HEK293 (cell line): ENCODE measurements at regions not wholly inside any gene's neighbourhood (a gene's known extent, or its start where the extent isn't known, plus 50 kb on each side); places are given as distances from the start of the nearest gene placed in this dataset.
"Not testable (repeated sequence)": the region's sequence is repeated elsewhere in the genome, so short reads cannot be mapped to it uniquely, and the experiment has no call there.

Source experiments
- CTCF ChIA-PET: fragments of 350-600 bp; formaldehyde crosslinking; extraction: SDS; loops from one replicate; lab custom pipeline; 2021; ENCODE audit warnings: antibody characterized with exemption; lab: Yijun Ruan, JAX
- POLR2A ChIA-PET: fragments of 300-600 bp; formaldehyde crosslinking; extraction: SDS; loops from one replicate; lab custom pipeline; 2020; ENCODE audit warnings: antibody characterized with exemption, inconsistent platforms; lab: Yijun Ruan, JAX
- H3K27ac ChIP-seq: fragments of 200-500 bp; sonication (Bioruptor generic); 2 replicates; pipeline ENCODE4 v1.5.1; 2014; ENCODE audit warnings: low read depth, low read length, control low read depth, inconsistent platforms; ENCODE audit errors: extremely low read depth
- H3K36me3 ChIP-seq, 2 experiments: fragments of 200-500 bp in 1 of 2; sonication (Bioruptor generic) in 1 of 2; 1 replicate in 1 of 2; 2 replicates in 1 of 2; pipeline ENCODE4 v1.5.1; 2014 to 2017; ENCODE audit warnings: inconsistent platforms in 2 of 2, low read length in 2 of 2; ENCODE audit not compliant: control insufficient read depth in 2 of 2, insufficient read depth in 1 of 2
- H3K4me1 ChIP-seq: fragments of 200-500 bp; sonication (Bioruptor generic); 2 replicates; pipeline ENCODE4 v1.5.1; 2014; ENCODE audit warnings: mild to moderate bottlenecking, low read length, inconsistent platforms; ENCODE audit not compliant: control insufficient read depth, insufficient read depth
- H3K4me3 ChIP-seq: 2 replicates; pipeline ENCODE4 v1.5.1; 2011; ENCODE audit warnings: low read depth, mild to moderate bottlenecking, control low read depth, low read length, moderate library complexity
- H3K9me3 ChIP-seq: fragments of 200-500 bp; sonication (Bioruptor generic); 2 replicates; pipeline ENCODE4 v1.5.1; 2014; ENCODE audit warnings: low read depth, low read length, inconsistent platforms; ENCODE audit not compliant: control insufficient read depth, insufficient read depth

- H3K4me3 ChIP-seq, H3K27ac ChIP-seq, H3K9me3 ChIP-seq, POLR2A ChIA-PET, H3K36me3 ChIP-seq, CTCF ChIA-PET, H3K4me1 ChIP-seq: not testable (repeated sequence)
Measured at GRCh38 chr2:89947208-89947815, 1255.8 kb downstream of the RPIA start.

GRCh38 chr2:89948102-89948501, 1256.6 kb downstream of the RPIA start:
- H3K36me3 ChIP-seq, H3K27ac ChIP-seq, H3K9me3 ChIP-seq, CTCF ChIA-PET, H3K4me1 ChIP-seq, POLR2A ChIA-PET, H3K4me3 ChIP-seq: not testable (repeated sequence)

GRCh38 chr2:89950807-89951206, 1259.3 kb downstream of the RPIA start:
- H3K4me1 ChIP-seq, CTCF ChIA-PET, H3K4me3 ChIP-seq, H3K27ac ChIP-seq, POLR2A ChIA-PET, H3K9me3 ChIP-seq, H3K36me3 ChIP-seq: not testable (repeated sequence)

GRCh38 chr2:89957236-89957635, 1265.8 kb downstream of the RPIA start:
- CTCF ChIA-PET, H3K27ac ChIP-seq, H3K4me3 ChIP-seq, H3K4me1 ChIP-seq, H3K9me3 ChIP-seq, POLR2A ChIA-PET, H3K36me3 ChIP-seq: not testable (repeated sequence)

GRCh38 chr2:89959729-89960378, 1268.4 kb downstream of the RPIA start:
- POLR2A ChIA-PET, H3K27ac ChIP-seq, H3K4me3 ChIP-seq, H3K36me3 ChIP-seq, CTCF ChIA-PET, H3K9me3 ChIP-seq, H3K4me1 ChIP-seq: not testable (repeated sequence)

- POLR2A ChIA-PET, H3K9me3 ChIP-seq, H3K36me3 ChIP-seq, H3K4me1 ChIP-seq, H3K4me3 ChIP-seq, CTCF ChIA-PET, H3K27ac ChIP-seq: not testable (repeated sequence)
Measured at GRCh38 chr2:89960570-89960969, 1269.1 kb downstream of the RPIA start.

- POLR2A ChIA-PET, H3K36me3 ChIP-seq, CTCF ChIA-PET, H3K9me3 ChIP-seq, H3K27ac ChIP-seq, H3K4me3 ChIP-seq, H3K4me1 ChIP-seq: not testable (repeated sequence)
Measured at GRCh38 chr2:89968567-89968966, 1277.1 kb downstream of the RPIA start.

GRCh38 chr2:89969190-89969589, 1277.7 kb downstream of the RPIA start:
- H3K27ac ChIP-seq, CTCF ChIA-PET, POLR2A ChIA-PET: not testable (repeated sequence)

GRCh38 chr2:89973849-89974248, 1282.4 kb downstream of the RPIA start:
- POLR2A ChIA-PET, H3K27ac ChIP-seq, H3K4me3 ChIP-seq, H3K4me1 ChIP-seq, H3K36me3 ChIP-seq, H3K9me3 ChIP-seq, CTCF ChIA-PET: not testable (repeated sequence)

More at GRCh38 chr2:89969190-89969589, 1277.7 kb downstream of the RPIA start:
- not testable (repeated sequence) for H3K9me3 ChIP-seq, H3K36me3 ChIP-seq, H3K4me1 ChIP-seq, H3K4me3 ChIP-seq

- H3K36me3 ChIP-seq, H3K9me3 ChIP-seq, H3K4me1 ChIP-seq, CTCF ChIA-PET, POLR2A ChIA-PET, H3K4me3 ChIP-seq, H3K27ac ChIP-seq: not testable (repeated sequence)
Measured at GRCh38 chr2:89979826-89980537, 1288.5 kb downstream of the RPIA start.

GRCh38 chr2:89982246-89982645, 1290.8 kb downstream of the RPIA start:
- CTCF ChIA-PET, H3K4me1 ChIP-seq, POLR2A ChIA-PET, H3K4me3 ChIP-seq, H3K9me3 ChIP-seq, H3K36me3 ChIP-seq, H3K27ac ChIP-seq: not testable (repeated sequence)
